Neural cell (in vitro differentiated cells): ENCODE measurements at regions not wholly inside any gene's neighbourhood (a gene's known extent, or its start where the extent isn't known, plus 50 kb on each side); places are given as distances from the start of the nearest gene placed in this dataset.

Source experiments
- CTCF ChIP-seq: fragments of 450-650 bp; IDR thresholded peaks from 2 replicates; pipeline ENCODE4 v1.5.1; 2014; ENCODE audit warnings: antibody characterized with exemption, mild to moderate bottlenecking, moderate library complexity; ENCODE audit not compliant: poor library complexity, severe bottlenecking
- POLR2AphosphoS5 ChIP-seq: IDR thresholded peaks from 2 replicates; pipeline ENCODE4 v1.6.1; 2012

GRCh38 chr13:27869436-27870095 is 50.2 kb upstream of the PDX1 start:
- TF ChIP-seq CTCF, result no peak
- TF ChIP-seq POLR2AphosphoS5, result no peak
